Tibial nerve (tissue), 4 donors: ENCODE measurements at regions not wholly inside any gene's neighbourhood (a gene's known extent, or its start where the extent isn't known, plus 50 kb on each side); places are given as distances from the start of the nearest gene placed in this dataset.

Experiments
- DNase-seq, 2 donors: peaks; one replicate each; pipeline ENCODE4 v3.0.0-alpha.2; 2019; ENCODE audit warnings: low spot score in 2 of 2
- H3K27ac ChIP-seq, 4 donors: fragments of 200-600 bp; sonication (generic) in 3 of 4; one replicate each; pipeline ENCODE4 v1.5.1; 2017 to 2019; ENCODE audit warnings: mild to moderate bottlenecking in 1 of 4
- H3K27me3 ChIP-seq, 2 donors: fragments of 200-600 bp; sonication (generic) in 1 of 2; one replicate each; pipeline versions ENCODE4 v1.5.1 to v1.6.0; 2017 to 2019
- H3K36me3 ChIP-seq, 3 donors: fragments of 200-600 bp; sonication (generic); one replicate each; pipeline ENCODE4 v1.5.1; 2018 to 2019
- H3K4me1 ChIP-seq, 4 donors: fragments of 200-600 bp; sonication (generic) in 3 of 4; one replicate each; pipeline ENCODE4 v1.5.1; 2017 to 2019
- H3K4me3 ChIP-seq, 4 donors: fragments of 200-600 bp; sonication (generic) in 3 of 4; one replicate each; pipeline ENCODE4 v1.5.1; 2017 to 2019; ENCODE audit warnings: mild to moderate bottlenecking in 1 of 4, moderate library complexity in 1 of 4
- H3K9me3 ChIP-seq, 4 donors: fragments of 200-600 bp; sonication (generic) in 3 of 4; one replicate each; pipeline ENCODE4 v1.5.1; 2017 to 2019
- CTCF ChIP-seq, 5 experiments: fragments of 200-600 bp in 3 of 5; fragments of 450-650 bp in 2 of 5; sonication (generic) in 3 of 5; IDR thresholded peaks; one replicate each; pipeline ENCODE4 v1.5.1; 2016 to 2019; ENCODE audit warnings: antibody characterized with exemption in 5 of 5, mild to moderate bottlenecking in 3 of 5, moderate library complexity in 2 of 5
- EP300 ChIP-seq, 2 donors: sonication (generic); formaldehyde crosslinking; IDR thresholded peaks; one replicate each; pipeline ENCODE4 v1.6.1; 2017; ENCODE audit warnings: antibody characterized with exemption in 2 of 2, mild to moderate bottlenecking in 1 of 2
- POLR2A ChIP-seq, 2 donors: fragments of 450-650 bp; IDR thresholded peaks; one replicate each; pipeline ENCODE4 v1.6.1; 2017; ENCODE audit warnings: antibody characterized with exemption in 2 of 2, mild to moderate bottlenecking in 2 of 2, moderate library complexity in 2 of 2
- WGBS, 2 donors: methylation state at CpG; one replicate each; pipeline ENCODE4 v1.1.5; 2018; 5-methylcytosine and 5-hydroxymethylcytosine counted together

GRCh38 chr9:90394871-90395270, 247.8 kb downstream of the DIRAS2 start:
- Histone ChIP-seq H3K27me3 (no peaks in the 10 kb centered on the region), H3K4me3 (no peak overlapping the region), H3K27ac (no peak overlapping the region), H3K9me3 (no peaks in the 10 kb centered on the region), H3K36me3 (no peaks in the 10 kb centered on the region), H3K4me1 (no peaks in the 10 kb centered on the region)
- no peak for DNase-seq
- 61 to 68% methylated on average over 3 of the region's 3 CpGs for WGBS, 2 donors
- TF ChIP-seq CTCF (IDR thresholded peaks at IDR 0.05), result no peak
- TF ChIP-seq POLR2A (IDR thresholded peaks at IDR 0.05), result no peak
- TF ChIP-seq EP300 (IDR thresholded peaks at IDR 0.05), result no peak

GRCh38 chr9:90400091-90400490, 242.5 kb downstream of the DIRAS2 start:
- H3K9me3 ChIP-seq, result peaks cover 0 to 4% (median 0%) of the 10 kb centered on the region in 4 donors
- no peaks in the 10 kb centered on the region for H3K36me3 ChIP-seq
- TF ChIP-seq CTCF (IDR thresholded peaks at IDR 0.05) (no peak), POLR2A (IDR thresholded peaks at IDR 0.05) (no peak), EP300 (IDR thresholded peaks at IDR 0.05) (no peak)
- H3K4me1 ChIP-seq, result no peaks in the 10 kb centered on the region
- 90 to 94% methylated on average over 6 of the region's 6 CpGs for WGBS, 2 donors
- no peaks in the 10 kb centered on the region for H3K27me3 ChIP-seq
- DNase-seq, result no peak
- H3K4me3 ChIP-seq, result no peak overlapping the region
- H3K27ac ChIP-seq, result no peak overlapping the region

- H3K9me3 ChIP-seq, result peaks cover 0 to 21% (median 5%) of the 10 kb centered on the region in 4 donors
- 86 to 89% methylated on average over 3 of the region's 3 CpGs for WGBS, 2 donors
- no peaks in the 10 kb centered on the region for H3K27me3 ChIP-seq
- no peaks in the 10 kb centered on the region for H3K4me1 ChIP-seq
- no peak overlapping the region for H3K27ac ChIP-seq
- no peaks in the 10 kb centered on the region for H3K36me3 ChIP-seq
- no peak for DNase-seq
- TF ChIP-seq EP300 (IDR thresholded peaks at IDR 0.05), result no peak
- TF ChIP-seq POLR2A (IDR thresholded peaks at IDR 0.05), result no peak
- TF ChIP-seq CTCF (IDR thresholded peaks at IDR 0.05), result no peak
- H3K4me3 ChIP-seq, result no peak overlapping the region
Measured at GRCh38 chr9:90408659-90409058, 234.0 kb downstream of the DIRAS2 start.

- Histone ChIP-seq H3K4me1 (no peaks in the 10 kb centered on the region), H3K36me3 (no peaks in the 10 kb centered on the region), H3K9me3 (no peaks in the 10 kb centered on the region), H3K27me3 (no peaks in the 10 kb centered on the region), H3K27ac (no peak overlapping the region), H3K4me3 (no peak overlapping the region)
- no peak for DNase-seq
- TF ChIP-seq EP300 (IDR thresholded peaks at IDR 0.05), result no peak
- WGBS, 2 donors, result 58 to 68% methylated on average over 4 of the region's 4 CpGs
Measured at GRCh38 chr9:90419221-90419851, 223.3 kb downstream of the DIRAS2 start.

- no peaks in the 10 kb centered on the region for H3K4me1 ChIP-seq
- H3K27me3 ChIP-seq, result no peaks in the 10 kb centered on the region
- no peak overlapping the region for H3K27ac ChIP-seq
- H3K36me3 ChIP-seq, result no peaks in the 10 kb centered on the region
- H3K4me3 ChIP-seq, result no peak overlapping the region
- H3K9me3 ChIP-seq, result no peaks in the 10 kb centered on the region
- no peak for TF ChIP-seq EP300 (IDR thresholded peaks at IDR 0.05)
- no peak for TF ChIP-seq POLR2A (IDR thresholded peaks at IDR 0.05)
- TF ChIP-seq CTCF (IDR thresholded peaks at IDR 0.05), result no peak
- 82 to 85% methylated on average over 3 of the region's 3 CpGs for WGBS, 2 donors
- no peak for DNase-seq
Measured at GRCh38 chr9:90420211-90420610, 222.4 kb downstream of the DIRAS2 start.
